ENCODE measurements at regions not wholly inside any gene's neighbourhood (a gene's known extent, or its start where the extent isn't known, plus 50 kb on each side); places are given as distances from the start of the nearest gene placed in this dataset.

DNA sequence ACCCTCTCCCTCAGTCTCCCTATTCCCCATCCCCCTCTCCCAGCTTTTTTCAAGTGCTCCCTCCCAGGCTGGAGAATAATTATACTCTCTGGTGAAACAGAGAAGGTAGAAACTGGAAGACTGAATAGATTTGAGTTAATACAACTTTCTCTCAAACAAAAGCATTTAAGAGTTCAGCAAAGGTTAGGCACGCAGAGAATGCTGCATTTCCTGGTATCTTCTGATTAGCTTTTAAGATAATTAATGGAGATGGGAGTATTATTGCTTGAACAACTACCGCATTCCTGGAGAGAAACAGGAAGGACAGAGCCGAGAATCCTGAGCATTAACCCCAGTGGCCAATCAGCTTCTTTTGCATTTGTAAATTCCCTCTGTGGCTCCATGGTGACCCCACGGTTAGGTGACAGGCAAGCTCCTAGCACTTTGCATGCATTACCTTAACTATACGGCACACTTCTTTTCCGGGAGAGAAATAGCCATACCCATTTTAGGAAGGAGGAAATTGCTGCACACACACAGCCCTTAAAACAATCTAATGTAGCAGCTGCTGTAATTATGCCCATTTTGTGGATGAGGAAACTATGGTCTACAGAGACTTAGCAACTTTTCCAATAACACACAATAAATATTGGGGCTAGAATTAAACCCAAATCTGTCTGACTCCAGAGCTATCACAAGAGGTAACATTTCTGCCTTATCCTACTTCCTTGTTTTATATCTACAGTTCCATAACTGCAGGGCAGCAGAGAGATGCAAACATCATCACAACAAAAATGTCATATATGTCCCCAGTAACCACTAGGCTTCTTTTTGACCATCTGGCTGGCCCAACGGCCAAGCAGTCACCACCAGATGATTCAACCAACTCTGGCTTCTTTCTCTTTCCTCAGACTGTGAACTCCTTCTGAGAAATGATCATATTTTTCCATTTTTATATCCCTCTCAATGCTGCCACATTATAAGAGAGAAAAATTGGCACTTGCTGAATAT is 169.9 kb downstream of the CD24 start (continued):
- TF ChIP-seq EZH2phosphoT487 (IDR thresholded peaks at IDR 0.05; ENCODE audit: borderline replicate concordance) (no peak), JUND (IDR thresholded peaks at IDR 0.05) (no peak), CBX3 (IDR thresholded peaks at IDR 0.05; ENCODE audit: low read depth) (no peak), CEBPB (IDR thresholded peaks at IDR 0.05; ENCODE audit: low read depth) (no peak), EGR1 (IDR thresholded peaks at IDR 0.05; ENCODE audit: low read depth) (no peak), SRF (IDR thresholded peaks at IDR 0.05; ENCODE audit: low read depth) (no peak), RAD21 (IDR thresholded peaks at IDR 0.05; ENCODE audit: low read depth) (no peak)
- TF ChIP-seq, protein P1, sequence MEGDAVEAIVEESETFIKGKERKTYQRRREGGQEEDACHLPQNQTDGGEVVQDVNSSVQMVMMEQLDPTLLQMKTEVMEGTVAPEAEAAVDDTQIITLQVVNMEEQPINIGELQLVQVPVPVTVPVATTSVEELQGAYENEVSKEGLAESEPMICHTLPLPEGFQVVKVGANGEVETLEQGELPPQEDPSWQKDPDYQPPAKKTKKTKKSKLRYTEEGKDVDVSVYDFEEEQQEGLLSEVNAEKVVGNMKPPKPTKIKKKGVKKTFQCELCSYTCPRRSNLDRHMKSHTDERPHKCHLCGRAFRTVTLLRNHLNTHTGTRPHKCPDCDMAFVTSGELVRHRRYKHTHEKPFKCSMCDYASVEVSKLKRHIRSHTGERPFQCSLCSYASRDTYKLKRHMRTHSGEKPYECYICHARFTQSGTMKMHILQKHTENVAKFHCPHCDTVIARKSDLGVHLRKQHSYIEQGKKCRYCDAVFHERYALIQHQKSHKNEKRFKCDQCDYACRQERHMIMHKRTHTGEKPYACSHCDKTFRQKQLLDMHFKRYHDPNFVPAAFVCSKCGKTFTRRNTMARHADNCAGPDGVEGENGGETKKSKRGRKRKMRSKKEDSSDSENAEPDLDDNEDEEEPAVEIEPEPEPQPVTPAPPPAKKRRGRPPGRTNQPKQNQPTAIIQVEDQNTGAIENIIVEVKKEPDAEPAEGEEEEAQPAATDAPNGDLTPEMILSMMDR (IDR thresholded peaks at IDR 0.05 in 2 of 3, conservative IDR thresholded peaks at IDR 0.05 in 1 of 3; ENCODE audit: borderline replicate concordance in 1 of 3, insufficient read depth in 1 of 3, low read depth in 2 of 3, low read length in 2 of 3), result no peak

DNA sequence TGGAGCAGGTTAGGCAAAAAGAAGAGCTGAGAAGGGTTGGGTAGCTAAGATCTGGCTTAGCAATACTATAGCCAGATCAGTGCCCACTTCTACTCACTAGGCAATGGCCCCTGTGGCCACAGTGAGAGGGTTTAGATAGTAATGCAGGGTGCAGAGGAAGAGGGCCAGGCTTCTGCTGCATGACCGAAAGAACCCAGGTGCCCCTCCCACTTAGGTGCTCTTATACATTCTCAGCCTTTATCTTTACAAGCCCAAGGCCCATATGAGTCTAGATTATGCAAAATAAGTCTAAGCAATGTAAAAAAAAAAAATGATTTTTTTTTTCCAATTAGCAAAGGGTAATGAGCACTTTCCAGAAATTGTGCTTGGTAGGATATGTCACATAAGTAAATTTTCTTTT is 171.3 kb downstream of the CD24 start:
- Histone ChIP-seq H3K79me2 (ENCODE audit: insufficient read depth, low read length) (no peaks in the 10 kb centered on the region), H3K36me3 (ENCODE audit: control insufficient read depth in 1 of 2, insufficient read depth in 2 of 2, low read length in 2 of 2) (no peaks in the 10 kb centered on the region), H3K9ac (ENCODE audit: low read length) (no peak overlapping the region), H3K27ac (ENCODE audit: low read depth, low read length) (no peak overlapping the region), H4K20me1 (ENCODE audit: insufficient read depth) (no peaks in the 10 kb centered on the region), H3K4me2 (ENCODE audit: low read length) (no peak overlapping the region), H3K27me3 (ENCODE audit: insufficient read depth, low read length) (no peaks in the 10 kb centered on the region), H3K4me3 (replicated peaks in 1 of 2; ENCODE audit: low read depth in 1 of 2, low read length in 2 of 2) (no peak overlapping the region), H3K4me1 (ENCODE audit: control insufficient read depth in 1 of 2, insufficient read depth in 2 of 2, low read length in 2 of 2) (peaks cover 4 to 7% of the 10 kb centered on the region in 2 experiments; a peak in 3 of 4 replicates), H2AFZ (ENCODE audit: low read depth, low read length, poor library complexity, severe bottlenecking) (no peak overlapping the region), H3K9me2 (ENCODE audit: insufficient read depth) (no peaks in the 10 kb centered on the region), H3K9me3 (ENCODE audit: control insufficient read depth in 1 of 2, insufficient read depth in 1 of 2, low read depth in 1 of 2, low read length in 2 of 2) (no peaks in the 10 kb centered on the region)
- intact Hi-C loops (cut with micrococcal nuclease), result no loop called here
- ATAC-seq (no peak), DNase-seq (ENCODE audit: low read depth, low spot score) (no peak)
- TF ChIP-seq CEBPB (IDR thresholded peaks at IDR 0.05; ENCODE audit: low read depth) (no peak), YY1 (IDR thresholded peaks at IDR 0.05; ENCODE audit: extremely low read depth, insufficient replicate concordance, low read depth, low read length) (no peak)
- POLR2A ChIA-PET, result no interaction called here
- no TSS peak for BruUV-seq (replicated peaks)
- CTCF ChIA-PET, result no interaction called here
- RAD21 ChIA-PET (ENCODE audit: low non-redundant PET in 1 of 2, low total read pairs in 2 of 2, uncharacterized antibody in 2 of 2, unreplicated experiment in 2 of 2), result no interaction called here
